NCI-H226 (cell line): ENCODE measurements at regions not wholly inside any gene's neighbourhood (a gene's known extent, or its start where the extent isn't known, plus 50 kb on each side); places are given as distances from the start of the nearest gene placed in this dataset.

ENCODE experiments used
- DNase-seq: peaks from one replicate; pipeline ENCODE4 v3.0.0-alpha.2; 2015

- no peak for DNase-seq
Measured at GRCh38 chr12:93157279-93157678, 220.4 kb upstream of the NUDT4 start.

- no peak for DNase-seq
Measured at GRCh38 chr12:93158065-93158843, 219.5 kb upstream of the NUDT4 start.

- no peak for DNase-seq
Measured at GRCh38 chr12:93163260-93164036, 214.3 kb upstream of the NUDT4 start.

- no peak for DNase-seq
Measured at GRCh38 chr12:93164103-93164880, 213.4 kb upstream of the NUDT4 start.

GRCh38 chr12:93165384-93165932 lies 212.3 kb upstream of the NUDT4 start:
- DNase-seq: no peak

- DNase-seq: no peak
Measured at GRCh38 chr12:93166541-93167307, 211.0 kb upstream of the NUDT4 start.

GRCh38 chr12:93167331-93167730 lies 210.4 kb upstream of the NUDT4 start:
- no peak for DNase-seq

- DNase-seq: no peak
Measured at GRCh38 chr12:93167841-93168492, 209.8 kb upstream of the NUDT4 start.

GRCh38 chr12:93168751-93169150 lies 209.0 kb upstream of the NUDT4 start:
- no peak for DNase-seq

- no peak for DNase-seq
Measured at GRCh38 chr12:93169536-93169935, 208.2 kb upstream of the NUDT4 start.

GRCh38 chr12:93170928-93171327 lies 206.8 kb upstream of the NUDT4 start:
- no peak for DNase-seq

GRCh38 chr12:93173178-93173957 lies 204.4 kb upstream of the NUDT4 start:
- DNase-seq: no peak

- peak; percentile 43 for DNase-seq
Measured at GRCh38 chr12:93174048-93174447, 203.7 kb upstream of the NUDT4 start.

- DNase-seq: no peak
Measured at GRCh38 chr12:93174473-93174872, 203.3 kb upstream of the NUDT4 start.

- no peak for DNase-seq
Measured at GRCh38 chr12:93176165-93176564, 201.6 kb upstream of the NUDT4 start.

- no peak for DNase-seq
Measured at GRCh38 chr12:93176610-93177126, 201.1 kb upstream of the NUDT4 start.

- DNase-seq: peak; percentile 82
Measured at GRCh38 chr12:93177208-93178153, 200.2 kb upstream of the NUDT4 start.

- no peak for DNase-seq
Measured at GRCh38 chr12:93178154-93178878, 199.4 kb upstream of the NUDT4 start.

- DNase-seq: no peak
Measured at GRCh38 chr12:93179792-93180191, 197.9 kb upstream of the NUDT4 start.
